ENCODE measurements at regions not wholly inside any gene's neighbourhood (a gene's known extent, or its start where the extent isn't known, plus 50 kb on each side); places are given as distances from the start of the nearest gene placed in this dataset.

- no peak overlapping the region for H2AFZ ChIP-seq (ENCODE audit: low read depth, low read length)
- no peaks in the 10 kb centered on the region for H3K9me3 ChIP-seq (ENCODE audit: insufficient read depth, low read length)
- TF ChIP-seq EZH2phosphoT487 (IDR thresholded peaks at IDR 0.05; ENCODE audit: low read depth) (no peak), CTCF (IDR thresholded peaks at IDR 0.05; ENCODE audit: low read depth, low read length) (no peak)
- no peaks in the 10 kb centered on the region for H3K79me2 ChIP-seq (ENCODE audit: low read length)
- no peaks in the 10 kb centered on the region for H3K36me3 ChIP-seq (replicated peaks; ENCODE audit: low read depth, low read length)
- no peak overlapping the region for H3K4me2 ChIP-seq (ENCODE audit: low read length)
- H3K9ac ChIP-seq (ENCODE audit: low read length): no peak overlapping the region
- peaks cover 46% of the 10 kb centered on the region; the same call in 1 of the 2 replicates for H3K27me3 ChIP-seq (ENCODE audit: low read depth, low read length)
- H3K4me1 ChIP-seq (ENCODE audit: low read length): no peaks in the 10 kb centered on the region
- H4K20me1 ChIP-seq (ENCODE audit: insufficient read depth, low read length): no peaks in the 10 kb centered on the region
- no peak overlapping the region for H3K4me3 ChIP-seq (ENCODE audit: low read length)
- H3K27ac ChIP-seq (ENCODE audit: low read length): no peak overlapping the region
These were observed 96.3 kb downstream of the TRIM29 start for GRCh38 chr11:120041625-120042024.

DNA sequence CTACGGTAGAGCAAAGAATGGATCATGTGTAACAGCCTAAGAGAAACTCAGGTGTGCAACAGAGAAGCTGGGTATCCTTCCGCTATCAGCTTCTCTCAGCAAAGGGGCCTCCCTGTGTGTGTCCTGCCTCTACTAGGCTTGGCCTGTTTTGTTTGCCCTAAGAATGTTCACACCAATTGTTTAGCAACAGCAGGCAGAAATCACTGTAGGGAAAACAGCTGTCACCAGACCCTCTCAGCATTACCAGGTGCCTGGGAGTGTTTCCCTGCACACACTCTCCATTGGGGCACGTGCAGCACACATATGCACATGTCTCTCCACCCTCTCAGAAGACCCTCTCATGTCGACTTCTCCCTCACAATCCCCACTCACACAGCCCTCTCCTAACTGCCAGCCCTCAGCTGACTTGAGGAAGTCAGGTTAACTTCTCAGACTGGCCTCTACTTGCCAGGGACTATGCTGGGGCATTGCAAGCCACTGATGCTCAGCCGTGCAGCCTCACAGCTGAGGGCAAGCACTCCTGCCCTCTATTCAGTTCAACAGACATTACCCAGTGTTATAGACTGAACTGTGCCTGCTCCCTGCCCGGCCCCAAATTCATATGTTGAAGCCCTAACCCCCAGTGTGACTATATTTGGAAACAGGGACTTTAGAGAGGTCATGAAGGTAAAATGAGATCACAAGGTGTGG is 97.6 kb downstream of the TRIM29 start:
- Histone ChIP-seq H3K4me2 (ENCODE audit: low read length) (no peak overlapping the region), H3K79me2 (ENCODE audit: low read length) (no peaks in the 10 kb centered on the region), H3K4me1 (ENCODE audit: low read length) (no peaks in the 10 kb centered on the region), H3K27ac (ENCODE audit: low read length) (no peak overlapping the region), H3K9me3 (ENCODE audit: insufficient read depth, low read length) (no peaks in the 10 kb centered on the region), H3K9ac (ENCODE audit: low read length) (no peak overlapping the region), H4K20me1 (ENCODE audit: insufficient read depth, low read length) (no peaks in the 10 kb centered on the region), H3K4me3 (ENCODE audit: low read length) (no peak overlapping the region), H3K27me3 (ENCODE audit: low read depth, low read length) (peaks cover 35% of the 10 kb centered on the region; the same call in 1 of the 2 replicates), H3K36me3 (replicated peaks; ENCODE audit: low read depth, low read length) (no peaks in the 10 kb centered on the region), H2AFZ (ENCODE audit: low read depth, low read length) (no peak overlapping the region)
- no peak for TF ChIP-seq EZH2phosphoT487 (IDR thresholded peaks at IDR 0.05; ENCODE audit: low read depth)
- no peak for TF ChIP-seq CTCF (IDR thresholded peaks at IDR 0.05; ENCODE audit: low read depth, low read length)

DNA sequence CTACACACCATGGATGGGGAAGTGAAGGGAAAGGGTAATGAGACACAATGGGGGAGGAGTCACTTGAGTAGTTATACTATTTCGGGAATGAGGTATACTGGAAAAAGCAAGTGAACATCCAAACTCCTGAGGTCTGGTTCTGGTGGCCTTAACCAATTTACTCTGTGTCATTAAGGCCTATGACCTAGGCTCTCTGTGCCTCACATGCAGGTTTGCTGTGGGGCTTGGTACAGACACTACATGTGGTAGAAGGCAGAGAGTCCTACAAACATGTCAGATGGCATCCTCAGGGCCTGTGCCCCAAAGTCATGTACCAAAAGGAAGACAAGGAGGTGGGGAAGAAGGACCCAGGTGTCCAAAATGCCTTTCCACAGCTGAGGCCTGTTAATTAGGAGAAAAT is 98.9 kb downstream of the TRIM29 start:
- no peak overlapping the region for H2AFZ ChIP-seq (ENCODE audit: low read depth, low read length)
- no peak overlapping the region for H3K4me2 ChIP-seq (ENCODE audit: low read length)
- TF ChIP-seq CTCF (IDR thresholded peaks at IDR 0.05; ENCODE audit: low read depth, low read length) (no peak), EZH2phosphoT487 (IDR thresholded peaks at IDR 0.05; ENCODE audit: low read depth) (no peak)
- no peaks in the 10 kb centered on the region for H3K9me3 ChIP-seq (ENCODE audit: insufficient read depth, low read length)
- H3K27me3 ChIP-seq (ENCODE audit: low read depth, low read length): peaks cover 29% of the 10 kb centered on the region; the same call in 1 of the 2 replicates
- no peaks in the 10 kb centered on the region for H3K79me2 ChIP-seq (ENCODE audit: low read length)
- H3K4me1 ChIP-seq (ENCODE audit: low read length): no peaks in the 10 kb centered on the region
- H3K9ac ChIP-seq (ENCODE audit: low read length): no peak overlapping the region
- H3K4me3 ChIP-seq (ENCODE audit: low read length): no peak overlapping the region
- no peak overlapping the region for H3K27ac ChIP-seq (ENCODE audit: low read length)
- no peaks in the 10 kb centered on the region for H4K20me1 ChIP-seq (ENCODE audit: insufficient read depth, low read length)
- no peaks in the 10 kb centered on the region for H3K36me3 ChIP-seq (replicated peaks; ENCODE audit: low read depth, low read length)

- no peaks in the 10 kb centered on the region for H3K79me2 ChIP-seq (ENCODE audit: low read length)
- H3K27ac ChIP-seq (ENCODE audit: low read length): no peak overlapping the region
- no peak overlapping the region for H3K9ac ChIP-seq (ENCODE audit: low read length)
- no peaks in the 10 kb centered on the region for H3K4me1 ChIP-seq (ENCODE audit: low read length)
- no peaks in the 10 kb centered on the region for H3K9me3 ChIP-seq (ENCODE audit: insufficient read depth, low read length)
- H4K20me1 ChIP-seq (ENCODE audit: insufficient read depth, low read length): no peaks in the 10 kb centered on the region
- H3K27me3 ChIP-seq (ENCODE audit: low read depth, low read length): peaks cover 27% of the 10 kb centered on the region; the same call in 1 of the 2 replicates
- H2AFZ ChIP-seq (ENCODE audit: low read depth, low read length): no peak overlapping the region
- H3K36me3 ChIP-seq (replicated peaks; ENCODE audit: low read depth, low read length): no peaks in the 10 kb centered on the region
- H3K4me3 ChIP-seq (ENCODE audit: low read length): no peak overlapping the region
- H3K4me2 ChIP-seq (ENCODE audit: low read length): no peak overlapping the region
- TF ChIP-seq CTCF (IDR thresholded peaks at IDR 0.05; ENCODE audit: low read depth, low read length): no peak
- no peak for TF ChIP-seq EZH2phosphoT487 (IDR thresholded peaks at IDR 0.05; ENCODE audit: low read depth)
These were observed 100.8 kb downstream of the TRIM29 start for GRCh38 chr11:120037111-120037510.
